Ovary (tissue), 7 donors: ENCODE measurements at regions not wholly inside any gene's neighbourhood (a gene's known extent, or its start where the extent isn't known, plus 50 kb on each side); places are given as distances from the start of the nearest gene placed in this dataset.

ENCODE experiments used
- DNase-seq, 5 donors: peaks; one replicate each; pipeline ENCODE4 v3.0.0-alpha.2; 2019 to 2020
- H3K27ac ChIP-seq, 2 donors: fragments of 200-600 bp; one replicate each; pipeline versions ENCODE4 v1.5.1 to v1.8.0; 2019 to 2022
- H3K27me3 ChIP-seq: fragments of 200-600 bp; one replicate; pipeline ENCODE4 v1.8.0; 2022
- H3K36me3 ChIP-seq: fragments of 200-600 bp; sonication (generic); one replicate; pipeline ENCODE4 v1.5.1; 2019
- H3K4me1 ChIP-seq: one replicate; pipeline ENCODE4 v1.8.1; 2013; ENCODE audit warnings: mild to moderate bottlenecking, moderate library complexity; ENCODE audit not compliant: insufficient read depth
- H3K4me3 ChIP-seq: fragments of 200-600 bp; sonication (generic); one replicate; pipeline ENCODE4 v1.5.1; 2017
- H3K9me3 ChIP-seq, 2 donors: fragments of 200-600 bp in 1 of 2; sonication (generic) in 1 of 2; one replicate each; pipeline versions ENCODE4 v1.5.1 to v1.8.1; 2013 to 2019; ENCODE audit warnings: mild to moderate bottlenecking in 1 of 2, moderate library complexity in 1 of 2
- EP300 ChIP-seq: sonication (generic); formaldehyde crosslinking; IDR thresholded peaks from one replicate; pipeline ENCODE4 v1.6.1; 2017; ENCODE audit warnings: antibody characterized with exemption
- POLR2A ChIP-seq: fragments of 450-650 bp; IDR thresholded peaks from one replicate; pipeline ENCODE4 v1.6.1; 2017; ENCODE audit warnings: antibody characterized with exemption, mild to moderate bottlenecking, moderate library complexity
- WGBS, 3 donors: extraction: QIAGEN DNeasy Blood & Tissue Kit in 1 of 3; methylation state at CpG; one replicate each; pipeline versions ENCODE4 v1.1.5 to v1.1.7; 2013 to 2017; 5-methylcytosine and 5-hydroxymethylcytosine counted together
- intact Hi-C, 4 donors: fragments of 100-400 bp; cut with DNase I; formaldehyde crosslinking; loops; one replicate each; pipeline versions ENCODE4 v1.11.0 to v1.15.1; 2022 to 2023
- TF ChIP-seq, protein P1 (sequence below), 3 donors: fragments of 450-650 bp in 2 of 3; fragments of 200-600 bp in 1 of 3; IDR thresholded peaks; one replicate each; pipeline versions ENCODE4 v1.5.1 to v1.8.0; 2016 to 2022; ENCODE audit warnings: antibody characterized with exemption in 3 of 3, mild to moderate bottlenecking in 1 of 3
- donor health status: DM: no; HTN: no; CAD: no; lungs with moderate emphysema.
- donor health status: DM: no; HTN: no; CAD: no.
- donor health status: Bipolar disorder and iron deficiency.
- donor health status: DM: no; HTN: no; CAD: no.
- donor health status: DM: yes; HTN: yes; CAD: no.

GRCh38 chr14:98803196-98803595 lies 468.8 kb downstream of the BCL11B start:
- intact Hi-C loops = no loop called here
- 57 to 72% (median 69%) methylated on average over 5 of the region's 5 CpGs for WGBS, 3 donors
- TF ChIP-seq POLR2A = no peak
- TF ChIP-seq, protein P1, sequence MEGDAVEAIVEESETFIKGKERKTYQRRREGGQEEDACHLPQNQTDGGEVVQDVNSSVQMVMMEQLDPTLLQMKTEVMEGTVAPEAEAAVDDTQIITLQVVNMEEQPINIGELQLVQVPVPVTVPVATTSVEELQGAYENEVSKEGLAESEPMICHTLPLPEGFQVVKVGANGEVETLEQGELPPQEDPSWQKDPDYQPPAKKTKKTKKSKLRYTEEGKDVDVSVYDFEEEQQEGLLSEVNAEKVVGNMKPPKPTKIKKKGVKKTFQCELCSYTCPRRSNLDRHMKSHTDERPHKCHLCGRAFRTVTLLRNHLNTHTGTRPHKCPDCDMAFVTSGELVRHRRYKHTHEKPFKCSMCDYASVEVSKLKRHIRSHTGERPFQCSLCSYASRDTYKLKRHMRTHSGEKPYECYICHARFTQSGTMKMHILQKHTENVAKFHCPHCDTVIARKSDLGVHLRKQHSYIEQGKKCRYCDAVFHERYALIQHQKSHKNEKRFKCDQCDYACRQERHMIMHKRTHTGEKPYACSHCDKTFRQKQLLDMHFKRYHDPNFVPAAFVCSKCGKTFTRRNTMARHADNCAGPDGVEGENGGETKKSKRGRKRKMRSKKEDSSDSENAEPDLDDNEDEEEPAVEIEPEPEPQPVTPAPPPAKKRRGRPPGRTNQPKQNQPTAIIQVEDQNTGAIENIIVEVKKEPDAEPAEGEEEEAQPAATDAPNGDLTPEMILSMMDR (IDR thresholded peaks at IDR 0.05) = no peak
- no peak for TF ChIP-seq EP300
- Histone ChIP-seq H3K4me3 (no peak overlapping the region), H3K4me1 (no peaks in the 10 kb centered on the region), H3K27ac (no peak overlapping the region), H3K27me3 (no peaks in the 10 kb centered on the region), H3K36me3 (no peaks in the 10 kb centered on the region), H3K9me3 (no peaks in the 10 kb centered on the region)
- no peak for DNase-seq

- intact Hi-C loops = no loop called here
- TF ChIP-seq POLR2A = no peak
- TF ChIP-seq, protein P1 (IDR thresholded peaks at IDR 0.05) = no peak
- no peak for TF ChIP-seq EP300
- no peak overlapping the region for H3K27ac ChIP-seq
- DNase-seq = no peak
- no peaks in the 10 kb centered on the region for H3K4me1 ChIP-seq
- H3K36me3 ChIP-seq = no peaks in the 10 kb centered on the region
- no peaks in the 10 kb centered on the region for H3K9me3 ChIP-seq
- no peak overlapping the region for H3K4me3 ChIP-seq
- no peaks in the 10 kb centered on the region for H3K27me3 ChIP-seq
- 47 to 56% (median 50%) methylated on average over 12 of the region's 12 CpGs for WGBS, 3 donors
Observed at GRCh38 chr14:98808494-98809407, 463.2 kb downstream of the BCL11B start.

DNA sequence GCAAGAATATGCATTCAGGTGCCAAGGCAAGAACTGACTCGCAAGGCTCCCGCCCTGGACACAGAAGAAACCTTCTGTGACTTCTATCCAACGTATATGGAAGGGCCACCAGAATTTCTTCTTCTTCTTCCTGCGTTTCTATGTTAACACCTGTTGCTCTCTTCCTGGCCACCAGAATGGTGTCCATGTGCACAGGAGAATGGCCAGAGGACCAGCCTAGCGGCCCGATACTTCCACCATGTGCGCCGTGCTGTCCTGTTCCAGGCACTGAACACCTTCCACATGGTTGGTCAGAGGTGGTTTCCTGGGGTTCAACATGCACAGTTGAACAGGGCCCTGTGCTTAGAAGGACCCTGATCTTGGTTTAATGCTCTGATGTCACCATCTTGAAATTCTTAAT lies 455.8 kb downstream of the BCL11B start:
- WGBS, 3 donors = 92 to 97% (median 93%) methylated on average over 8 of the region's 8 CpGs
- no peak for DNase-seq
- Histone ChIP-seq H3K9me3 (no peaks in the 10 kb centered on the region), H3K4me1 (no peaks in the 10 kb centered on the region), H3K27me3 (no peaks in the 10 kb centered on the region), H3K27ac (no peak overlapping the region), H3K4me3 (no peak overlapping the region), H3K36me3 (no peaks in the 10 kb centered on the region)
- no peak for TF ChIP-seq EP300
- intact Hi-C loops = no loop called here

- Histone ChIP-seq H3K4me1 (no peaks in the 10 kb centered on the region), H3K36me3 (no peaks in the 10 kb centered on the region), H3K27me3 (no peaks in the 10 kb centered on the region), H3K27ac (no peak overlapping the region), H3K9me3 (no peaks in the 10 kb centered on the region), H3K4me3 (no peak overlapping the region)
- WGBS, 3 donors = 36 to 42% (median 38%) methylated on average over 7 of the region's 7 CpGs
- DNase-seq = no peak
- intact Hi-C loops = no loop called here
- TF ChIP-seq EP300 = no peak
Observed at GRCh38 chr14:98816720-98817119, 455.3 kb downstream of the BCL11B start.

- 34 to 49% (median 42%) methylated on average over 9 of the region's 9 CpGs for WGBS, 3 donors
- TF ChIP-seq, protein P1 (IDR thresholded peaks at IDR 0.05) = no peak
- no peak for TF ChIP-seq POLR2A
- no peak for TF ChIP-seq EP300
- H3K4me3 ChIP-seq = no peak overlapping the region
- intact Hi-C loops = no loop called here
- peak in 2 of 5 donors; percentile 11 to 40 for DNase-seq
- no peaks in the 10 kb centered on the region for H3K36me3 ChIP-seq
- H3K9me3 ChIP-seq = no peaks in the 10 kb centered on the region
- H3K27me3 ChIP-seq = no peaks in the 10 kb centered on the region
- no peak overlapping the region for H3K27ac ChIP-seq
- no peaks in the 10 kb centered on the region for H3K4me1 ChIP-seq
Observed at GRCh38 chr14:98819132-98819866, 452.7 kb downstream of the BCL11B start.
